ENCODE measurements at regions not wholly inside any gene's neighbourhood (a gene's known extent, or its start where the extent isn't known, plus 50 kb on each side); places are given as distances from the start of the nearest gene placed in this dataset.

DNA sequence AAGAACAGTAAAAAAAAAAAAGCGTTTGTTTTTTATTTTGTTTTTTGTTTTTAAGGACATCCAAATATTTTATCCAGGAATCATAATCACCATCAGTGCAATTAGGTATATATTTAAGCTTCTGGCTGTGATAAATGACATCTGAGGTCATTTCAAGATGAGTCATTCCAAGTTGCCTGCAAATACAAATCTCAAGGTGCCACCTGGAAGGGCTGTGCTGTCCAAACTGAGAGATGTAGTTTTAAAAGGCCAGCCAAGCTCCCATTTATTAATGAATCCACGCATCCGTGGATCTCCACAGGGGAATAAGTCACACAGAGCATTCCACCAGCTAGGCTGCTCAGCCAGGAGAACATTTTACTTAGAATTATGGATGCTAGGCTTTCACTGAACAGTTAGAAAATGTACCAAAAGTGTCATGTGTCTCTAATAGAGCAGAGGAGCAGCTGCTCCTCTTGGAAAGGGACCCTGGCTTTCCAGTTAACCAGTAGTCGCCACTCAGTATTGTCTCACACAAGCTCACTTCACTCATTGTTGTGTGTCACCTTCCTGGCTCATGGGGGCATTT lies 1151.4 kb upstream of the TMEM132C start:
- TF ChIP-seq, protein P1, sequence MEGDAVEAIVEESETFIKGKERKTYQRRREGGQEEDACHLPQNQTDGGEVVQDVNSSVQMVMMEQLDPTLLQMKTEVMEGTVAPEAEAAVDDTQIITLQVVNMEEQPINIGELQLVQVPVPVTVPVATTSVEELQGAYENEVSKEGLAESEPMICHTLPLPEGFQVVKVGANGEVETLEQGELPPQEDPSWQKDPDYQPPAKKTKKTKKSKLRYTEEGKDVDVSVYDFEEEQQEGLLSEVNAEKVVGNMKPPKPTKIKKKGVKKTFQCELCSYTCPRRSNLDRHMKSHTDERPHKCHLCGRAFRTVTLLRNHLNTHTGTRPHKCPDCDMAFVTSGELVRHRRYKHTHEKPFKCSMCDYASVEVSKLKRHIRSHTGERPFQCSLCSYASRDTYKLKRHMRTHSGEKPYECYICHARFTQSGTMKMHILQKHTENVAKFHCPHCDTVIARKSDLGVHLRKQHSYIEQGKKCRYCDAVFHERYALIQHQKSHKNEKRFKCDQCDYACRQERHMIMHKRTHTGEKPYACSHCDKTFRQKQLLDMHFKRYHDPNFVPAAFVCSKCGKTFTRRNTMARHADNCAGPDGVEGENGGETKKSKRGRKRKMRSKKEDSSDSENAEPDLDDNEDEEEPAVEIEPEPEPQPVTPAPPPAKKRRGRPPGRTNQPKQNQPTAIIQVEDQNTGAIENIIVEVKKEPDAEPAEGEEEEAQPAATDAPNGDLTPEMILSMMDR (conservative IDR thresholded peaks at IDR 0.05) = no peak
- no peak overlapping the region for H3K27ac ChIP-seq

GRCh38 chr12:127118251-127118650 lies 1148.7 kb upstream of the TMEM132C start:
- no peak overlapping the region for H3K27ac ChIP-seq
- TF ChIP-seq, protein P1 (conservative IDR thresholded peaks at IDR 0.05) = no peak

- no peak overlapping the region for H3K27ac ChIP-seq
- TF ChIP-seq, protein P1 (conservative IDR thresholded peaks at IDR 0.05) = no peak
Measured at GRCh38 chr12:127119600-127120140, 1147.3 kb upstream of the TMEM132C start.

GRCh38 chr12:127120851-127121250 lies 1146.1 kb upstream of the TMEM132C start:
- TF ChIP-seq, protein P1 (conservative IDR thresholded peaks at IDR 0.05) = no peak
- H3K27ac ChIP-seq = no peak overlapping the region

DNA sequence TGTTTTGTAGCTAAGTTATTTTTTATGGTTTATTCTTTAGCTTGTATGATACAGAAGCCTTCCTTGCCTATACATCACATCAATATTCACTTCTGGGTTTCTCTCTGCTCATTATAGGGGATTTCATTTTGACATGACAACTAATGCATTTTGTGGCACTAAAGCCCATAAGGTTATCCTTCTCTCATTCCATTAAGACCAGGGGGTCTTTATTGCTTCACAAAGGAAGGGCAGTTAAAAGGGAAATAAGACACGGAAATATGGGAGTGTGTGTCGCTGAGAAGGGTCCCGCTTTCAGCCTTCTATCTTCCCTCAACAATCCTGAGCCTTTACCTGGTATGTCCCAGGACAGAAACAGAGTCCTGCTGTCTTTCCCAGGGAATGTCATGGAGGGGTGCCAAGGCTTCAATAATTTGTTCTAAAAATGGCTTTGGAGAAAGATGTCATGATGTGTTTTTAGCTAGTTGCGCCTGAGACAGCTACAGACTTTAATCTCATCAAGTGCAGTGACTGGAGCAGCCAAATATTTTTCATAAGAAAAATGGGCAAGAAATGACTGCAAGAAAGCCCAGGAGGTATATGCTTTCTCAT lies 1145.4 kb upstream of the TMEM132C start:
- TF ChIP-seq, protein P1 (conservative IDR thresholded peaks at IDR 0.05) = no peak
- H3K27ac ChIP-seq = no peak overlapping the region

DNA sequence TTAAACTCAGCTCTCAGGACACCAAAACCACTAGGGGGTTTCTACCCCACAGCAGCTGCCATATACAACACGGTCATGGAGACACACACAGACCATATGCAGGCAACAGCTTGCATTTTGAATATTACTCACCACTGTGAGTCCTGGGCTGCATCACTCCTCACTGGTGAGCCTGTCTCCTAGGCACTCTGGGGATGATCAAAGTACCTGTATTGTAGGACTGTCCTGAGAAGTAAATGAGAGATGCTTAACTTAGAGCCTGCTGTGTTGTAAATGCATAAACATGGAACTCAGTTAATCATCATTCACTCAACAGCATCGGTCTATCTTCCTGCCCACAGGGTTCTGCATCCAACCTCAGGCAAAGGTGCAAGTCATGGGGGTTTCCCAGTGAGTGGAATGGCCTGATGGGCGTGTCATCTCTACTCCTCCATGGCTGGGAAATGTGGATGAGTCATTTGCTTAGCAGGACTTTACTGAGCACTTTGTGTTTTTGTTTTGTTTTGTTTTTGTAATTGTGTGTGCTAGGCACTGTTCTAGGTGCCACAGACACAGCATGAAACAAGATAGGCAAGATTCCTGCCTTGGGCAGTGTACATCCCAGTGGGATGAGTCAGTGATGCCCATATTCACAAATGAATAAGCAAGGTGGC lies 1141.2 kb upstream of the TMEM132C start:
- no peak overlapping the region for H3K27ac ChIP-seq

DNA sequence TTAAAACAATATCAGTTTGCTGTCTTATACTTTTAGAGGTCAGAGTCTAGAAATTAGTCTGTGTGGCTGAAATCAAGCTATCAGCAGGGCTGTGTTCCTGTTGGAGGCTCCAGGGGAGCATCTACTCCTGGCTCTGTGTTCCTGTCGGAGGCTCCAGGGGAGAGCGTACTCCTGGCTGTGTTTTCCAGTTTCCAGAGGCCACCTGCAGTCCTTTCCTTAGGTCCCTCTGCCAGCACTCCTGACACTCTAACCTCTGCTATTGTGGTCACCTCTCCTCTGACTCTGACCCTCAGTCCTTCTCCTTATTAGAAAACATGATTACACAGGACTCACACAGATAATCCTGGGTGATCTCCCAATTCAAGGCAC lies 1140.7 kb upstream of the TMEM132C start:
- TF ChIP-seq, protein P1 (conservative IDR thresholded peaks at IDR 0.05) = no peak
- no peak overlapping the region for H3K27ac ChIP-seq

More for the DNA sequence above, 1141.2 kb upstream of the TMEM132C start:
- TF ChIP-seq, protein P1 (conservative IDR thresholded peaks at IDR 0.05) = no peak

Measured in VCaP (cell line).